A549 (cell line): ENCODE measurements at regions not wholly inside any gene's neighbourhood (a gene's known extent, or its start where the extent isn't known, plus 50 kb on each side); places are given as distances from the start of the nearest gene placed in this dataset.

Experiments used
- ATAC-seq, 2 experiments: fragments of 200-7000 bp in 1 of 2; fragments of >200 bp in 1 of 2; cut with Nextera tagmentation in 1 of 2; cut with Tn5 transposase in 1 of 2; 3 replicates each; pipeline versions ENCODE4 v1.8.0 to v1.9.1; 2018 to 2020; ENCODE audit warnings: mild to moderate bottlenecking in 1 of 2, moderate library complexity in 1 of 2
- CTCF ChIA-PET: fragments of 300-600 bp; sonication (Branson Sonifier 250); formaldehyde crosslinking; extraction: SDS; loops from one replicate; lab custom pipeline; 2021; ENCODE audit warnings: antibody characterized with exemption, inconsistent platforms; lab: Yijun Ruan, JAX
- POLR2A ChIA-PET: fragments of 350-600 bp; formaldehyde crosslinking; extraction: SDS; loops from one replicate; lab custom pipeline; 2021; ENCODE audit warnings: antibody characterized with exemption, inconsistent platforms; lab: Yijun Ruan, JAX
- DNase-seq, 2 experiments: peaks; one replicate each; pipeline versions ENCODE4 v3.0.0 to v3.0.0-alpha.2; 2011 to 2016; ENCODE audit warnings: low read depth in 1 of 2, low spot score in 1 of 2
- FAIRE-seq: peaks from 2 replicates; lab custom pipeline; 2011; peaks lifted over from hg19 to GRCh38; lab: Jason Lieb, UNC
- H3K27ac ChIP-seq, 2 experiments: fragments of >200 bp; sonication (Bioruptor Twin); formaldehyde crosslinking; 3 replicates each; pipeline ENCODE4 v1.5.1; 2016 to 2017
- H3K4me1 ChIP-seq: fragments of >200 bp; sonication (Bioruptor Twin); formaldehyde crosslinking; 3 replicates; pipeline ENCODE4 v1.6.1; 2016
- H3K4me2 ChIP-seq: fragments of >200 bp; sonication (Bioruptor Twin); formaldehyde crosslinking; 3 replicates; pipeline ENCODE4 v1.6.1; 2016
- H3K4me3 ChIP-seq: fragments of >200 bp; sonication (Bioruptor Twin); formaldehyde crosslinking; 3 replicates; pipeline ENCODE4 v1.5.1; 2016
- H3K9me3 ChIP-seq: fragments of >200 bp; sonication (Bioruptor Twin); formaldehyde crosslinking; 3 replicates; pipeline ENCODE4 v1.6.1; 2016
- BCL3 ChIP-seq: fragments of >200 bp; sonication (Bioruptor Twin); formaldehyde crosslinking; IDR thresholded peaks from 3 replicates; pipeline ENCODE4 v1.6.1; 2016
- CBX2 ChIP-seq: fragments of 200-600 bp; sonication (generic); IDR thresholded peaks from 2 replicates; pipeline ENCODE4 v1.6.1; 2016; ENCODE audit warnings: low read depth, mild to moderate bottlenecking, borderline replicate concordance
- CBX8 ChIP-seq: fragments of 200-600 bp; sonication (generic); IDR thresholded peaks from 2 replicates; pipeline ENCODE4 v1.6.1; 2016
- CHD2 ChIP-seq: fragments of 150-350 bp; IDR thresholded peaks from 2 replicates; pipeline ENCODE4 v1.6.1; 2014; ENCODE audit warnings: low read length; ENCODE audit not compliant: partially characterized antibody
- CHD4 ChIP-seq: fragments of 200-600 bp; sonication (generic); IDR thresholded peaks from 2 replicates; pipeline ENCODE4 v1.6.1; 2016; ENCODE audit warnings: antibody characterized with exemption, mild to moderate bottlenecking, borderline replicate concordance
- CTCF ChIP-seq: fragments of >200 bp; sonication (Bioruptor Twin); formaldehyde crosslinking; IDR thresholded peaks from 3 replicates; pipeline ENCODE4 v1.5.1; 2016
- EHF ChIP-seq: fragments of 250-450 bp; sonication (Bioruptor Pico); IDR thresholded peaks from 2 replicates; pipeline ENCODE4 v1.5.0; 2020; ENCODE audit warnings: mild to moderate bottlenecking
- EHMT2 ChIP-seq: fragments of 200-600 bp; sonication (generic); IDR thresholded peaks from 2 replicates; pipeline ENCODE4 v1.6.1; 2016; ENCODE audit warnings: antibody characterized with exemption, low read depth, mild to moderate bottlenecking, moderate library complexity
- ELK1 ChIP-seq: fragments of 150-350 bp; IDR thresholded peaks from 2 replicates; pipeline ENCODE4 v1.6.1; 2014; ENCODE audit warnings: low read depth, mild to moderate bottlenecking, low read length
- EP300 ChIP-seq, 2 experiments: fragments of >200 bp; sonication (Bioruptor Twin); formaldehyde crosslinking; IDR thresholded peaks; 2 replicates in 1 of 2; 3 replicates in 1 of 2; pipeline ENCODE4 v1.6.1; 2016 to 2017
- ESRRA ChIP-seq: fragments of 150-350 bp; IDR thresholded peaks from 2 replicates; pipeline ENCODE4 v1.6.1; 2014; ENCODE audit warnings: mild to moderate bottlenecking, low read length, borderline replicate concordance
- FOSB ChIP-seq: fragments of 250-450 bp; sonication (Bioruptor Pico); IDR thresholded peaks from 2 replicates; pipeline ENCODE4 v1.5.0; 2020; ENCODE audit warnings: mild to moderate bottlenecking, moderate library complexity
- FOXS1 ChIP-seq: fragments of 250-450 bp; sonication (Bioruptor Pico); IDR thresholded peaks from 2 replicates; pipeline ENCODE4 v1.5.0; 2020; ENCODE audit warnings: mild to moderate bottlenecking, moderate library complexity
- HES2 ChIP-seq: fragments of >200 bp; sonication (Bioruptor Twin); formaldehyde crosslinking; IDR thresholded peaks from 2 replicates; pipeline ENCODE4 v1.6.1; 2016
- HEYL ChIP-seq: fragments of 250-450 bp; sonication (Bioruptor Pico); IDR thresholded peaks from 2 replicates; pipeline ENCODE4 v1.8.0; 2021; ENCODE audit warnings: mild to moderate bottlenecking, moderate library complexity
- HOXB13 ChIP-seq: fragments of 250-450 bp; sonication (Bioruptor Pico); IDR thresholded peaks from 2 replicates; pipeline ENCODE4 v1.5.0; 2020; ENCODE audit warnings: low read depth, mild to moderate bottlenecking, moderate library complexity
- HOXB5 ChIP-seq: fragments of 250-450 bp; sonication (Bioruptor Pico); IDR thresholded peaks from 2 replicates; pipeline ENCODE4 v1.5.0; 2020; ENCODE audit warnings: mild to moderate bottlenecking, moderate library complexity
- KDM1A ChIP-seq: fragments of 200-600 bp; sonication (generic); IDR thresholded peaks from 2 replicates; pipeline ENCODE4 v1.6.1; 2016; ENCODE audit warnings: low read depth, mild to moderate bottlenecking
- KDM5A ChIP-seq: fragments of 200-600 bp; sonication (generic); IDR thresholded peaks from 2 replicates; pipeline ENCODE4 v1.6.1; 2016; ENCODE audit warnings: antibody characterized with exemption, mild to moderate bottlenecking
- MAFK ChIP-seq: fragments of 450-650 bp; IDR thresholded peaks from 2 replicates; pipeline ENCODE4 v1.6.1; 2014; ENCODE audit not compliant: partially characterized antibody
- NPAS2 ChIP-seq: fragments of 250-450 bp; sonication (Bioruptor Pico); IDR thresholded peaks from 2 replicates; pipeline ENCODE4 v1.8.0; 2022; ENCODE audit warnings: mild to moderate bottlenecking, moderate library complexity, borderline replicate concordance
- NR3C1 ChIP-seq: fragments of >200 bp; sonication (Bioruptor Twin); formaldehyde crosslinking; IDR thresholded peaks from 3 replicates; pipeline ENCODE4 v1.6.1; 2017
- POLR2A ChIP-seq: IDR thresholded peaks from 2 replicates; pipeline ENCODE4 v1.6.1; 2012; ENCODE audit warnings: mild to moderate bottlenecking, low read length
- RFX5 ChIP-seq: fragments of 450-650 bp; IDR thresholded peaks from 2 replicates; pipeline ENCODE4 v1.7.1; 2014; ENCODE audit warnings: antibody characterized with exemption, mild to moderate bottlenecking, moderate library complexity
- USF2 ChIP-seq: fragments of 450-650 bp; IDR thresholded peaks from 2 replicates; pipeline ENCODE4 v1.6.1; 2014; ENCODE audit warnings: antibody characterized with exemption
- ZNF302 ChIP-seq: fragments of 250-450 bp; sonication (Bioruptor Pico); IDR thresholded peaks from 2 replicates; pipeline ENCODE4 v1.9.0; 2021; ENCODE audit warnings: inconsistent platforms, mild to moderate bottlenecking, moderate library complexity
- WGBS: methylation state at CpG from one replicate; pipeline ENCODE4 v1.1.6; 2017; ENCODE audit errors: missing lambda C conversion rate; 5-methylcytosine and 5-hydroxymethylcytosine counted together

GRCh38 chr4:147363514-147363913, 117.4 kb upstream of the EDNRA start:
- CTCF ChIA-PET = no interaction called here
- Histone ChIP-seq H3K9me3 (no peaks in the 10 kb centered on the region), H3K4me3 (no peak overlapping the region), H3K27ac (no peak overlapping the region), H3K4me2 (peak overlapping the region; percentile 40; the same call in 2 of the 3 replicates), H3K4me1 (peaks cover 30% of the 10 kb centered on the region)
- 45% methylated on average over 2 of the region's 2 CpGs for WGBS
- TF ChIP-seq CBX2 (no peak), HOXB5 (CRISPR knock-in tag) (no peak), EP300 (IDR thresholded peaks at IDR 0.05) (no peak), HEYL (CRISPR knock-in tag) (no peak), KDM1A (no peak), HOXB13 (CRISPR knock-in tag) (no peak), ESRRA (no peak), CBX8 (no peak), EHF (CRISPR knock-in tag) (no peak), BCL3 (no peak), NPAS2 (CRISPR knock-in tag) (no peak)
- no peak for DNase-seq
- POLR2A ChIA-PET = no interaction called here
- ATAC-seq = no peak
- FAIRE-seq = no peak

- 63% methylated on average over 3 of the region's 3 CpGs for WGBS
- CTCF ChIA-PET = no interaction called here
These were observed 115.5 kb upstream of the EDNRA start for GRCh38 chr4:147365396-147365795.

More at GRCh38 chr4:147365396-147365795, 115.5 kb upstream of the EDNRA start:
- Histone ChIP-seq H3K4me3 (no peak overlapping the region), H3K4me1 (peaks cover 30% of the 10 kb centered on the region), H3K9me3 (no peaks in the 10 kb centered on the region), H3K27ac (no peak overlapping the region), H3K4me2 (no peak overlapping the region)
- ATAC-seq (no peak), FAIRE-seq (no peak), DNase-seq (no peak)
- POLR2A ChIA-PET = no interaction called here
- TF ChIP-seq CTCF (no peak), HES2 (no peak), KDM5A (no peak), HOXB5 (CRISPR knock-in tag) (no peak), FOXS1 (no peak), BCL3 (no peak), POLR2A (no peak), RFX5 (no peak), CHD2 (no peak), CHD4 (no peak), ELK1 (no peak), MAFK (no peak), USF2 (no peak), FOSB (CRISPR knock-in tag) (no peak), NR3C1 (no peak), EHMT2 (no peak), ZNF302 (no peak), HOXB13 (CRISPR knock-in tag) (no peak)
